B cell (primary cell): ENCODE measurements at regions not wholly inside any gene's neighbourhood (a gene's known extent, or its start where the extent isn't known, plus 50 kb on each side); places are given as distances from the start of the nearest gene placed in this dataset.

Experiments used
- ATAC-seq: fragments of 200-7000 bp; cut with Tn5 transposase; one replicate; pipeline ENCODE4 v1.10.0; 2021; ENCODE audit warnings: low read depth, mild to moderate bottlenecking, moderate number of reproducible peaks, moderate library complexity
- CTCF ChIA-PET: fragments of 350-600 bp; sonication (Branson Sonifier 250); formaldehyde crosslinking; loops from one replicate; lab custom pipeline; 2021; ENCODE audit warnings: antibody characterized with exemption, inconsistent platforms; lab: Charles Lee
- POLR2A ChIA-PET: fragments of 350-600 bp; sonication (Branson Sonifier 250); formaldehyde crosslinking; loops from one replicate; lab custom pipeline; 2021; ENCODE audit warnings: antibody characterized with exemption; lab: Charles Lee
- DNase-seq: peaks from one replicate; pipeline ENCODE4 v3.0.0; 2013
- H2AFZ ChIP-seq: 2 replicates; pipeline ENCODE4 v1.6.1; 2012; ENCODE audit warnings: mild to moderate bottlenecking, low read depth, low read length; ENCODE audit not compliant: insufficient read depth, poor library complexity, severe bottlenecking
- H3K27ac ChIP-seq, 2 donors: 1 replicate in 1 of 2; 2 replicates in 1 of 2; pipeline ENCODE4 v1.5.1; 2012 to 2013; ENCODE audit warnings: low read length in 2 of 2, mild to moderate bottlenecking in 2 of 2, moderate library complexity in 1 of 2
- H3K27me3 ChIP-seq, 4 experiments: fragments of 200-600 bp in 1 of 4; sonication (generic) in 1 of 4; replicated peaks in 1 of 4; 1 replicate in 2 of 4; 2 replicates in 2 of 4; pipeline versions ENCODE4 v1.6.1 to v1.7.0; 2013 to 2016; ENCODE audit warnings: low read length in 3 of 4, mild to moderate bottlenecking in 2 of 4, mixed read lengths in 1 of 4, moderate library complexity in 1 of 4; ENCODE audit not compliant: insufficient read depth in 4 of 4, control insufficient read depth in 3 of 4; ENCODE audit errors: control extremely low read depth in 1 of 4
- H3K36me3 ChIP-seq, 2 experiments: replicated peaks in 1 of 2; 1 replicate in 1 of 2; 2 replicates in 1 of 2; pipeline versions ENCODE4 v1.6.1 to v1.7.1; 2013; ENCODE audit warnings: low read length in 1 of 2; ENCODE audit not compliant: insufficient read depth in 2 of 2, control insufficient read depth in 1 of 2; ENCODE audit errors: control extremely low read depth in 1 of 2, extremely low read depth in 1 of 2
- H3K4me1 ChIP-seq, 2 donors: fragments of 200-600 bp in 1 of 2; sonication (generic) in 1 of 2; 1 replicate in 1 of 2; 2 replicates in 1 of 2; pipeline versions ENCODE4 v1.5.1 to v1.6.1; 2013 to 2017; ENCODE audit warnings: low read length in 2 of 2; ENCODE audit not compliant: control insufficient read depth in 2 of 2, insufficient read depth in 2 of 2
- H3K4me2 ChIP-seq: replicated peaks from 2 replicates; pipeline ENCODE3; 2012; ENCODE audit warnings: mild to moderate bottlenecking, low read depth, low read length; ENCODE audit not compliant: poor library complexity, severe bottlenecking
- H3K4me3 ChIP-seq, 5 experiments: fragments of 200-600 bp in 1 of 5; sonication (generic) in 1 of 5; 1 replicate in 3 of 5; 2 replicates in 2 of 5; pipeline versions ENCODE4 v1.5.1 to v1.7.0; 2011 to 2016; ENCODE audit warnings: low read length in 4 of 5, mild to moderate bottlenecking in 4 of 5, low read depth in 2 of 5, control low read depth in 1 of 5, moderate library complexity in 1 of 5; ENCODE audit not compliant: insufficient read depth in 1 of 5; ENCODE audit errors: control extremely low read depth in 1 of 5, extremely low read depth in 1 of 5
- H3K79me2 ChIP-seq: fragments of 200-600 bp; sonication (generic); one replicate; pipeline ENCODE4 v1.6.0; 2016; ENCODE audit warnings: low read length; ENCODE audit not compliant: control insufficient read depth, insufficient read depth
- H3K9ac ChIP-seq: fragments of 200-600 bp; sonication (generic); 2 replicates; pipeline ENCODE4 v1.6.1; 2017; ENCODE audit warnings: mild to moderate bottlenecking, low read length, moderate library complexity
- H3K9me3 ChIP-seq, 3 donors: one replicate each; pipeline versions ENCODE4 v1.6.1 to v1.7.1; 2013; ENCODE audit warnings: low read length in 2 of 3; ENCODE audit not compliant: control insufficient read depth in 2 of 3, insufficient read depth in 1 of 3; ENCODE audit errors: control extremely low read depth in 1 of 3
- H4K20me1 ChIP-seq: 2 replicates; pipeline ENCODE4 v1.6.0; 2012; ENCODE audit warnings: mild to moderate bottlenecking, low read length; ENCODE audit not compliant: insufficient read depth, control insufficient read depth, poor library complexity, severe bottlenecking
- H3K27ac Mint-ChIP-seq: one replicate; pipeline ENCODE4 v1.8.0; 2021; ENCODE audit warnings: mixed read lengths
- H3K27me3 Mint-ChIP-seq: one replicate; pipeline ENCODE4 v1.8.0; 2021; ENCODE audit warnings: mixed read lengths
- H3K4me1 Mint-ChIP-seq: one replicate; pipeline ENCODE4 v1.8.0; 2021; ENCODE audit warnings: mixed read lengths
- H3K4me3 Mint-ChIP-seq: one replicate; pipeline ENCODE4 v1.8.0; 2021; ENCODE audit warnings: mixed read lengths
- H3K9me3 Mint-ChIP-seq: one replicate; pipeline ENCODE4 v1.8.0; 2022; ENCODE audit warnings: mixed read lengths; ENCODE audit not compliant: insufficient read depth
- CTCF ChIP-seq: fragments of 200-600 bp; IDR thresholded peaks from one replicate; pipeline ENCODE4 v1.8.0; 2022; ENCODE audit warnings: antibody characterized with exemption, mild to moderate bottlenecking
- EZH2 ChIP-seq: IDR thresholded peaks from 2 replicates; pipeline ENCODE4 v1.6.1; 2012; ENCODE audit warnings: borderline replicate concordance, low read depth, mild to moderate bottlenecking, moderate library complexity, low read length; ENCODE audit not compliant: insufficient read depth, poor library complexity, severe bottlenecking
- WGBS: methylation state at CpG from one replicate; pipeline ENCODE4 v1.1.5; 2013; ENCODE audit warnings: missing lambda C conversion rate; ENCODE audit not compliant: insufficient coverage; 5-methylcytosine and 5-hydroxymethylcytosine counted together
- intact Hi-C: fragments of 100-400 bp; cut with micrococcal nuclease; formaldehyde crosslinking; loops from one replicate; pipeline ENCODE4 v1.10.0; 2022

- ChIA-PET POLR2A (no interaction called here), CTCF (interaction anchor here (1.5 kb wide), 1 partner anchor 16 kb away, joined by 7 read pairs; no protein-coding TSS in a partner anchor)
- H3K27ac ChIP-seq: no peak overlapping the region
These were observed 92.4 kb upstream of the JCAD start for GRCh38 chr10:30151581-30152389.

More at GRCh38 chr10:30151581-30152389, 92.4 kb upstream of the JCAD start:
- Mint-ChIP-seq H3K27me3 (peaks cover 8% of the 10 kb centered on the region), H3K27ac (no peak overlapping the region), H3K9me3 (peaks cover 5% of the 10 kb centered on the region), H3K4me1 (no peaks in the 10 kb centered on the region), H3K4me3 (no peak overlapping the region)
- Histone ChIP-seq H3K4me3 (no peak overlapping the region), H4K20me1 (no peaks in the 10 kb centered on the region), H3K4me2 (no peak overlapping the region), H3K4me1 (no peaks in the 10 kb centered on the region), H3K79me2 (no peaks in the 10 kb centered on the region), H3K36me3 (no peaks in the 10 kb centered on the region), H3K9me3 (no peaks in the 10 kb centered on the region), H3K27me3 (peaks cover 0 to 4% (median 0%) of the 10 kb centered on the region in 4 experiments), H2AFZ (no peak overlapping the region), H3K9ac (no peak overlapping the region)
- TF ChIP-seq EZH2 (no peak), CTCF (no peak)
- intact Hi-C loops: no loop called here
- WGBS: 80% methylated on average over 8 of the region's 8 CpGs
- no peak for DNase-seq
- ATAC-seq: no peak
